ENCODE measurements at regions not wholly inside any gene's neighbourhood (a gene's known extent, or its start where the extent isn't known, plus 50 kb on each side); places are given as distances from the start of the nearest gene placed in this dataset.
"Not testable (repeated sequence)": the region's sequence is repeated elsewhere in the genome, so short reads cannot be mapped to it uniquely, and the experiment has no call there.

- DNase-seq, result peak; percentile 18
Measured at GRCh38 chr4:66577922-66578321, 907.6 kb upstream of the EPHA5 start.

- no peak for DNase-seq
Measured at GRCh38 chr4:66575008-66575696, 904.9 kb upstream of the EPHA5 start.

GRCh38 chr4:66574145-66574978, 904.1 kb upstream of the EPHA5 start:
- DNase-seq, result no peak

GRCh38 chr4:66572949-66573348, 902.7 kb upstream of the EPHA5 start:
- DNase-seq, result no peak

GRCh38 chr4:66571145-66571695, 900.9 kb upstream of the EPHA5 start:
- DNase-seq, result no peak

GRCh38 chr4:66569228-66569627, 898.9 kb upstream of the EPHA5 start:
- no peak for DNase-seq

GRCh38 chr4:66568431-66568830, 898.1 kb upstream of the EPHA5 start:
- DNase-seq, result no peak

- DNase-seq, result no peak
Measured at GRCh38 chr4:66568001-66568400, 897.7 kb upstream of the EPHA5 start.

- peak; percentile 3 for DNase-seq
Measured at GRCh38 chr4:66567551-66567950, 897.3 kb upstream of the EPHA5 start.

GRCh38 chr4:66565801-66566200, 895.5 kb upstream of the EPHA5 start:
- no peak for DNase-seq

- DNase-seq, result no peak
Measured at GRCh38 chr4:66564901-66565651, 894.8 kb upstream of the EPHA5 start.

GRCh38 chr4:66562276-66562806, 892.1 kb upstream of the EPHA5 start:
- no peak for DNase-seq

- not testable (repeated sequence) for DNase-seq
Measured at GRCh38 chr4:66561465-66562053, 891.3 kb upstream of the EPHA5 start.

GRCh38 chr4:66558651-66559050, 888.4 kb upstream of the EPHA5 start:
- DNase-seq, result no peak

- DNase-seq, result no peak
Measured at GRCh38 chr4:66556651-66557278, 886.5 kb upstream of the EPHA5 start.

- no peak for DNase-seq
Measured at GRCh38 chr4:66555301-66555700, 885.0 kb upstream of the EPHA5 start.

- no peak for DNase-seq
Measured at GRCh38 chr4:66554826-66555225, 884.5 kb upstream of the EPHA5 start.

- not testable (repeated sequence) for DNase-seq
Measured at GRCh38 chr4:66545301-66545700, 875.0 kb upstream of the EPHA5 start.

GRCh38 chr4:66544281-66544680, 874.0 kb upstream of the EPHA5 start:
- no peak for DNase-seq

- no peak for DNase-seq
Measured at GRCh38 chr4:66539745-66540144, 869.5 kb upstream of the EPHA5 start.

- DNase-seq, result no peak
Measured at GRCh38 chr4:66524781-66525180, 854.5 kb upstream of the EPHA5 start.

GRCh38 chr4:66522244-66522643, 852.0 kb upstream of the EPHA5 start:
- DNase-seq, result no peak

All from DMS153 (cell line).